BE2C (cell line): ENCODE measurements at regions not wholly inside any gene's neighbourhood (a gene's known extent, or its start where the extent isn't known, plus 50 kb on each side); places are given as distances from the start of the nearest gene placed in this dataset.
A peak's percentile ranks its signal among the peaks of the same experiment; 100 is the strongest.

Experiments
- DNase-seq: peaks from one replicate; pipeline ENCODE4 v3.0.0-alpha.2; 2020
- H3K27me3 ChIP-seq: fragments of 250-450 bp; sonication (Bioruptor Pico); 2 replicates; pipeline ENCODE4 v1.5.1; 2020; ENCODE audit warnings: mild to moderate bottlenecking
- H3K36me3 ChIP-seq: fragments of 250-450 bp; sonication (Bioruptor Pico); 2 replicates; pipeline ENCODE4 v1.5.1; 2020; ENCODE audit warnings: mild to moderate bottlenecking
- H3K4me1 ChIP-seq: fragments of 250-450 bp; sonication (Bioruptor Pico); 2 replicates; pipeline ENCODE4 v1.5.1; 2020
- H3K4me3 ChIP-seq: 2 replicates; pipeline ENCODE4 v1.5.1; 2011; ENCODE audit warnings: low read depth, low read length
- H3K9me3 ChIP-seq: fragments of 250-450 bp; sonication (Bioruptor Pico); 2 replicates; pipeline ENCODE4 v1.5.1; 2020
- TF ChIP-seq, protein P1 (sequence below): IDR thresholded peaks from 2 replicates; pipeline ENCODE4 v1.5.1; 2012; ENCODE audit warnings: mild to moderate bottlenecking, low read depth, low read length

DNA sequence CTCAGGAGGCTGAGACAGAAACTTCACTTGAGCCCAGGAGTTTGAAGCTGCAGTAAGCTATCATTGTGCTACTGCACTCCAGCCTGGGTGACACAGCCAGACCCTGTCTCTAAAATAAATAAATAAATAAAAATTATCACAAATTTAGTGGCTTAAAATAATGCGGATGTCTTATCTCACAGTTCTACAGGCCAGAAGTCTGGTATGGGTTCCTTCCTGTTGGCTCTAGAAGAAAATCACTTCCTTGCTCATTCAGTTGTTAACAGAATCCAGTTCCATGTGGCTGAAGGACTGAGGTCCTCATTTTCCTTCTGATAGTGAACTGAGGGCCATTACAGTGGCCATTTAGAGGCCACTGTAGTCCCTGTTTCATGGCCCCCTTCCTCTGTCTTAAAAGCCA, 94.6 kb upstream of the S1PR1 start:
- Histone ChIP-seq H3K36me3 (no peaks in the 10 kb centered on the region), H3K27me3 (no peaks in the 10 kb centered on the region), H3K9me3 (no peaks in the 10 kb centered on the region), H3K4me1 (peaks cover 27% of the 10 kb centered on the region), H3K4me3 (no peak overlapping the region)
- no peak for DNase-seq
- TF ChIP-seq, protein P1, sequence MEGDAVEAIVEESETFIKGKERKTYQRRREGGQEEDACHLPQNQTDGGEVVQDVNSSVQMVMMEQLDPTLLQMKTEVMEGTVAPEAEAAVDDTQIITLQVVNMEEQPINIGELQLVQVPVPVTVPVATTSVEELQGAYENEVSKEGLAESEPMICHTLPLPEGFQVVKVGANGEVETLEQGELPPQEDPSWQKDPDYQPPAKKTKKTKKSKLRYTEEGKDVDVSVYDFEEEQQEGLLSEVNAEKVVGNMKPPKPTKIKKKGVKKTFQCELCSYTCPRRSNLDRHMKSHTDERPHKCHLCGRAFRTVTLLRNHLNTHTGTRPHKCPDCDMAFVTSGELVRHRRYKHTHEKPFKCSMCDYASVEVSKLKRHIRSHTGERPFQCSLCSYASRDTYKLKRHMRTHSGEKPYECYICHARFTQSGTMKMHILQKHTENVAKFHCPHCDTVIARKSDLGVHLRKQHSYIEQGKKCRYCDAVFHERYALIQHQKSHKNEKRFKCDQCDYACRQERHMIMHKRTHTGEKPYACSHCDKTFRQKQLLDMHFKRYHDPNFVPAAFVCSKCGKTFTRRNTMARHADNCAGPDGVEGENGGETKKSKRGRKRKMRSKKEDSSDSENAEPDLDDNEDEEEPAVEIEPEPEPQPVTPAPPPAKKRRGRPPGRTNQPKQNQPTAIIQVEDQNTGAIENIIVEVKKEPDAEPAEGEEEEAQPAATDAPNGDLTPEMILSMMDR = no peak

DNA sequence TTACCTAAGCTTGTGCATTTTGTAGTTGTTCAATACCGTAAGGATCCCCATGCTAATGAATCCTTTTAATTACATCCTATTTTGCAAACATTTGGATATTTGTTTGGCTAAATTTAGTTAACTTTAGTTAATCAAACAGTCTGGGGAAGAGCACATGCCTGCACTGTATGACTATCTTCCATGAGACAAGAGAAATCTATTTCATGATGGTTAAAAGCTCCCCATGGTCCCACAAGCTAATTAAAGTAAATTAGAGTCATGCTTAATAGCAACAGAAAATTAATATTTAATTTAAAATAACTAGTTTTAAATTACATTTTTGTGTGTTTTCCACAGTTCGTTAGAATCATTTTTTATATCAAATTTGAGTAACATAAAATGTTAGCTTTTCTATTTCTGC, 95.4 kb upstream of the S1PR1 start:
- H3K36me3 ChIP-seq = no peaks in the 10 kb centered on the region
- H3K4me3 ChIP-seq = no peak overlapping the region
- no peak for DNase-seq
- TF ChIP-seq, protein P1 = no peak
- H3K9me3 ChIP-seq = no peaks in the 10 kb centered on the region
- H3K27me3 ChIP-seq = no peaks in the 10 kb centered on the region
- H3K4me1 ChIP-seq = peaks cover 27% of the 10 kb centered on the region

DNA sequence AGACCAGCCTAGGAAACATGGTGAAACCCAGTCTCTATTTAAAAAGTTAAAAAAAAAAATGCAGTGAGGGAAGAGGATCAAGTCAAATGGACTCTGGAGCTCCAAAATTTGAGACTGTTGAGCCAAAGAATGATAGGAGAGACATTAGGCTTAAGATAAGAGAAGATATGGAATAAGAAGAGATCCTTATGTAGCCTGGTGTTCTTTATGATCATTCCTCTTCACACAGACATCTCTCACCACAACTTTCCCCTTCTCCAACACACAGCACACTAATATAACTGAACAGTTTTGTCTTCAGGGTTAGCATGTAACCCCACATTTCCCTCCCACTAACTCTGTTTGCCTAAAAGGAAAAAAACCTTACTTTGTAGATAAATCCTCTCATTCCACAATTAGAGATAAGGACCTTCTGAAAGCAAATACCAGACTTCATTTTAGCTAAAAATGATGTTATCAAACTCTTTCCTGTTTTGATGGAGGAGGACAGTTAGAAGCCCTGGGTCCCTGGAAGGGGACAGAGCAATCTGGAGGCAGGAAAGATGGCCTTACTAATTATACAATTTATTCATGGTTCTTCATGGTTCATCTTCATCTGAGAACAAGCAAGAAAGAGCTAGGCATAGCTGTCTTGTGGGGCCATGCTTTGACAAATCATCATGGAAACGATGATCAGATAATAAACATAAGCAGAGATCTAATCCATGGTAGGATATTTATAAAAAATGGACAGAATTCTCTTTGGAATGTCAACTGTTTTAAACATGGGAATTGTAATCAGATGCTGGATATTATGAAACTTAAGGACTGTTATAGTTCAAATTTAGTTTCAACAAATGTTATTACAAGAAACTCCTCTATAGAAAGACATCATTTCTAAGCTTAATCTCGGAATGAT, 96.7 kb upstream of the S1PR1 start:
- Histone ChIP-seq H3K4me1 (peaks cover 27% of the 10 kb centered on the region), H3K36me3 (no peaks in the 10 kb centered on the region), H3K9me3 (no peaks in the 10 kb centered on the region), H3K27me3 (no peaks in the 10 kb centered on the region), H3K4me3 (no peak overlapping the region)
- TF ChIP-seq, protein P1 = no peak
- DNase-seq = peak; percentile 34

DNA sequence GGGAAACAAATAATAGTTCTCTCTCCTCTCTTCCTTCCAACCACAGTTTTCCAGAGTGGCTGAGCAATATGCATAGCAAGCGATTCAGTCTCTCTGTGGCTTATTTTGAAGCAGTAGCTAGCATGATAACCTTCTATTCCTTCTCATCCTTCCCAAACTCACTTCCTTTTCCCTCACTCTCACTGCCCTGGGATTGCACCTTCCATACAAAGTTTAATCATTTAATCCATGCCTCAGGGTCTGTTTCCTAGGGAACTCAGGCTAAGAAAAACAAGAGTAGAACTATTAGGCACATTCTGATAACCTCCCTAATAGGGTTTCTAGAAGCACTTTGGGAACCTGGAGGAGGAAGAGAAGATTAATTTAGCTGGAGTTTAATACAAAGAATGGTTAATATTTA, 97.7 kb upstream of the S1PR1 start:
- peak; percentile 14 for DNase-seq
- Histone ChIP-seq H3K4me3 (no peak overlapping the region), H3K4me1 (peaks cover 27% of the 10 kb centered on the region), H3K9me3 (no peaks in the 10 kb centered on the region), H3K27me3 (no peaks in the 10 kb centered on the region), H3K36me3 (no peaks in the 10 kb centered on the region)
- TF ChIP-seq, protein P1 = no peak

DNA sequence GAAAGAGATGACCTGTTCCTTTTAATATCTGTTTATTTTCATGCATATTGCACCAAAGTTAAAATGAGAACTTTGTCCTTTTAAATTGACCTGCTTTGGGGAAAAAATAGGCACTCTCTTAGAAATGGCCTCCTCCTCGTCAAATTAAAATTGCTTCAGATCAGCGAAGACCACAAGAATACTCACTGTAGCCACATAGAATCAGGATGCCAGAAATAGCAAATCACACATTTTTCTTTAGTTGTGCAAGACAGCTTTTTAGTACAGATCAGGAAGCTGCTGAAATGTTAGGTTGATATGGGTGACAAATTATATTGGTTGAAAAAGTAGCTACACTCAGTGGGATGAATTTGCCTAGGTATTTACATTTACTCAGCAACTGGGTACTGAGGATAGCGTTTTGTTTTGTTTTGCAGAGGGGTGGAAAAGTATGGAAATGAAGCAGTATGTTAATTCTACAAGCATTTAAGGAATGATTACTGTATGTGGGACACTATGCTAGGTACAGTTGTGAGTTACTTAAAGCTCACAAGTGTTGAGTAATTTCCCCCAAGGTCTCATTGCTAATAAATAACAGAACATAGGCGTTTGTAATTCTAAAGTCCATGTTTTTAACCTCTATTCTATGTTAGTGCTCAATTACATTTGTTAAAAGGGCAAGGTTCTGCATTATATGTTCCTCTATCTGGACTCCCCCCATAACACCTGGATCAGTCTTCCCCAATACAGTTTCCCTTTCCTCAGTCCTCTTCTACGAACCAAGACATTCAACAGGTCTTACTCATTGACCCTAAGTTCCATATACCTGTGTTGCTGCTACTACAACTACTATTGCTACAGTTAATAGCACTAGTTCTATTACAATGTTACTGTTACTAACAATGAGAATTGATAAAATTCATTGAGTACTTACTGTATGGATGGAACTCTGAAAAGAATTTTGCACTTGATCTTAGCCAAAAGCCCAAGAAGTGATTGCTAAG, 99.4 kb upstream of the S1PR1 start:
- TF ChIP-seq, protein P1 = no peak
- H3K36me3 ChIP-seq = no peaks in the 10 kb centered on the region
- DNase-seq = no peak
- H3K4me1 ChIP-seq = peaks cover 27% of the 10 kb centered on the region
- H3K9me3 ChIP-seq = no peaks in the 10 kb centered on the region
- H3K27me3 ChIP-seq = no peaks in the 10 kb centered on the region
- H3K4me3 ChIP-seq = no peak overlapping the region
